NCI-H446 treated with DMSO at 0.1 percent for 48 hours (cell line): ENCODE measurements at regions not wholly inside any gene's neighbourhood (a gene's known extent, or its start where the extent isn't known, plus 50 kb on each side); places are given as distances from the start of the nearest gene placed in this dataset.
"Not testable (repeated sequence)": the region's sequence is repeated elsewhere in the genome, so short reads cannot be mapped to it uniquely, and the experiment has no call there.

Experiments used
- DNase-seq: peaks from one replicate; lab custom pipeline; 2025; lab: John Stamatoyannopoulos, UW

DNA sequence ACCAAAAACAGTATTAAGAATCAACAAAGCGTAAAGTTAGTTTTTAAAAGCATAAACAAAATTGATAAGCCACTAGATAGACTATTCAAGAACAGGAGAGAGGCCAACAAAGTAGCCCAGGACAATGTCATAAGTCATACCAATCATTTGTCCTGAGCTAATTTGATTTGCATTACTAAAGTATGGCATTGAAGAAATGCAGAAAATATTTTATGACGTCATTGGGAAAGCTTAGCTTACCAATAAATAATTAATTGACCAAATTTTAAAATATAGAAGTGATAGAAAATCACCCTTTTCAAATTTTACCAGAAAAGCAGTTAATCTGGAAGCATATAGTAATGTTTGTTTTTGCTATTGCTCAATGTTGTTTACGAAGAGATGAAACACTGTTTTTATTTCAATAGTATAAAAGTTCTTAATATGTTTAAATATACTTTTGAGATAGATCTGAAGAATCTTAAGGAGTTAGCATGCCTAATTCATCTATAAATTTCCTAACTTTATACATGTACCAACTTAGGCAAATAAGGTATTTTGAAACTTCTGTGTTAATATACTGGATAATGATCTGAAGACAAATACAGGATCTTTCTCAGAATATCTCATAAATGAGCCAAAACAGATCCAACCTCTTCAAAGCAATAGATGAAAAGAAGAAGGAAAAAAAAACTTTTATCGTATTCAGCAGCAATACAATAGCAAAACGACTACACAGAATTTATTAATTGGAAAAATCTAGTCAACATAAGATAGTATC, 1118.5 kb downstream of the SLC16A7 start:
- no peak for DNase-seq

DNA sequence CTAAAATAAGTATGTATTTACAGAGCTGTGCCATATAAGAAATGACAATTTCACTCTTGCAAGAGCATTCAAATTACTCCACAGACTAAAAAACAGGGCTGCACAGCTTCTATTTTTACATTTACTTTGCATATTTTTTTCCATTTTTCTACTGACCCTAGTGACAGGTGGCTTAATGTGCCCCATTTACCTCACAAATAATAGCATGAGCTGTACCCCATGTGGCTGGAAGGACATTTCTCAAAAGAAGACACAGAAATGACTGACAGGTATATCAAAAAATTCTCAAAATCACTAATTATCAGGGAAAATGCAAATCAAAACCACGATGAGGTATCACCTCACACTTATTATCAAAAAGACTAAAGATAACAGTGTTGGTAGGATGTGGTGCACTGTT, 1128.6 kb downstream of the SLC16A7 start:
- DNase-seq = no peak

DNA sequence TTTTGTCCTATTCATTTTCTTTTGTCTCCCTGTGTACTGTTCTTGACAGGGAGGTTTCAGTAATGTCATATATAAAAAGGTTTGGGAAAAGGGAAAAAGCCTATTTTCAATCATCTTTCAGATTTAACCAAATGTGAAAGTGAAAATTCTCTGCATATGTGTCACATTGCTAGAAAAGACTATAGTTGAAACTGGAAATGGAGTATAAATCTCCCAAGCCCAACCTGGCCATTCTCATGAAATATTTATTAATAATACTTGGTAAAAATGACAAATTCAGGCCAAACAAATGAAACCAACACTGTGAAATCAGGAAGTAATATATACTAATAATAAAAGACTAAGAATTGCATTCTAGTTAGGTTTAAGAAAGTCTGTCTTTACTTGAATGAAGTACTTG, 1129.2 kb downstream of the SLC16A7 start:
- no peak for DNase-seq

DNA sequence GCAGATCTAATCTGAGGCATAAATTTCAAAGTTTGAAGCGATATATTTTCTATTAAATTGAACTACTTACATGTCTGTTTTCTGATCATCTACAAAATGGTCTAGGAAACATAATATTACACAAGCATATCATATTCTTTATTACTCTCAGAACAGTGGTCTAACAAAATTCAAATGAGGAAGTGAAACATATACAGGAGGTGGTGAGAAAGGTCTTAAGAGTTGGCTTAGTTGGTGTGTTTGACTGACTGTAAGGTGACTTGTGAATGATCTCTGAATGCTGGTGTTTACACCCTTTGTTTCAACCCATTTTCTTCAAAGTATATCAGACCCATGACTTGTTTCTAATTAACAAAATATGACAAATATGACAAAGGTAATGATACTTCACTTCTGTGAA, 1156.8 kb downstream of the SLC16A7 start:
- DNase-seq = no peak

DNA sequence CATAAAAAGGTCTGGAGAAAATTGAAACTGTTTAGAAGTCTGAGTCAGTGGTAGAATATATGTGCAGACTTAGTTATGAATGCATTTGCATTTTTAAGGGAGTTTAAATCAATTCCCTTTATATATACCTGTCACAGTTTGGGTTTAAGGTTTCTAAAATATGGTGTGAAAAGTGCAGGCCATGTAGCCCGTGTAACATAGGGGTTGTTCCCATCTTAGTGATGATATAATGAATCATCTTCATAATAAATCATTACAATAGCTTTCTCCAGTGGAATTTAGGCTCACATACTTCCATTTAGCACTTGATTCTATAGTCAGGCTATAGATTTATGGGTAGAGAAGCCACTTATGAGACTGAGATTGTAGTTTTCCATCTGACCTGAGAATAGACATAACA, 1162.4 kb downstream of the SLC16A7 start:
- DNase-seq = no peak

DNA sequence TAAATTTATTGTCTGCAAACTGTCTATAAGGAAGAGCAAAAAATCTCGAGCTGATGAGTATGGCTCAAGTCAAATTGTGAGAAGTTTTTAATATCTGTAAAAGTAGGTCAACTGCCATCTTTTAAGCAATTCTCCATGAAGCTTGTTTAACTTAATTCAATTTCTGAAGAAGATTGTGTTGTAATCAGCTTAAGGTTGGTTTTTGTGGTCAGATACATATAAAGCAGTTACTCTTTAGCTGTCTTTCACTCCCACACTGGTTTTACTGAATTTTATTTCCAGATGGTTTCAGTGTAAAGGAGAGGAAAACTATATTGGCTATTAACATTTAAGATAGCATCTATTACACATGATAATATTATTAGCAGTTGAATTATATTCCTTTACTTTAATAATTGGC, 1165.1 kb downstream of the SLC16A7 start:
- DNase-seq = no peak

DNA sequence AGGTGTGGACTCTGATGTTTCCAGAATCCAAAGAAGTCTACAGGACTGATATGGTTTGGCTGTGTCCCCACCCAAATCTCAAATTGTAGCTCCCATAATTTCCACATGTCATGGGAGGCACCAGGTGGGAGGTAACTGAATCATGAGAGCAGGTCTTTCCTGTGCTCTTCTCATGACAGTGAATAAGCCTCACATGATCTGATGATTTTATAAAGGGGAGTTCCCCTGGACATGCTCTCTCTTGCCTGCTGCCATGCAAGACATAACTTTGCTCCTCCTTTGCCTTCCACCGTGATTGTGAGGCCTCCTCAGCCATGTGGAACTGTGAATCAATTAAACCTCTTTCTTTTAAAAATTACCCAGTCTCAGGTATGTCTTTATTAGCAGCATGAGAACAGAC, 1205.3 kb downstream of the SLC16A7 start:
- not testable (repeated sequence) for DNase-seq

DNA sequence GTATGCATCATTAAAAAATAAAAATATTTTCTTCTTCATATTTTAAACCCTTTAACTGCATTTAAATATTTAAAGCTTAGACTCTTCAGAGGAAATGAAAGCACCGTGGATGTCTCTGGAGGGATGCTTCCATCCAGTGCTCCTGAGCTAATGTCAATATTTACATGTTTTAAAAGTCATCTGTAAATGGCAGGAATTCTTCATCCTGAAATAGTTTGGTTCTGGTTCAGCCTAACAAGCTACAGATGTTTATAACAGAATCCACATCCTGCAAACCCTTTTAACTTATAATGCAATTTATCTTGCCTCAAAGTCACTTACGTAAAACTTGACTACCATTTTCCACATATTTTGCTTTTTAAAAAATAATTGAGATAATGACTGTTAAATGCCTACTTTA, 1207.3 kb downstream of the SLC16A7 start:
- no peak for DNase-seq

DNA sequence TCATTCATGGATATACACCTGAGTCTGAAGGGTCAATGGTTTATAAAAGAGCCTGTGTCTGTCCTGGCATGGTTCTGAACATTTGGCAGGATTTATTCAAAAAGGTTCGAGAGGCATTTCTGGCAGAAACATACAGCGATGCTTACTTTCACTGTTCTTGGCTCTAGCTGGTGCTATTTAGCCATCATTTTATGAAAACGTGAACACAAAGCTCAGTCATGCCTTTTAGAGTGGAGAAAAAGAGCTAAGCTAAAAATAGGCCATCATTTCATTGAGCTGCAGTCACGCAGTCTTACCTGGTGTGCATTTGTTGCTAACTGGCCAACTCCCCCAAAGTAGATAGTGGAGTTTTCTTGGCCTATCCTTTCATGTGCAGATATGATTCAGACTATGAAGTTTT, 1209.5 kb downstream of the SLC16A7 start:
- no peak for DNase-seq

DNA sequence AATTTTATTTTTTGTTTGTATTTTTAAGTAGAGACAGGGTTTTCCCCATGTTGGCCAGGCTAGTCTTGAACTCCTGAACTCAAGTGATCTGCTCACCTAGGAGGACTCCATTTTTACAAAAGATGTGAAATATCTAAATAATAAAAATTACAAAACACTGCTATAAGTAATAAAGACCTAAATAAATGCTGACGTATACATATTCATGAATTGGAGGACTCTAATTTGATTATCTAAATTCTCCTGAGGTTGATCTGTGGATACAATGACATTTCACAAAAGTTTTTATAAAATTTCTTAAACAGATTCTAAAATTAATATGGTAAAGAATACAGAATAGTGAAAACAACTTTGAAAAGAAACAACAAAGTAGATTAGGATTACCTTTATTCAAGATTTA, 1224.0 kb downstream of the SLC16A7 start:
- DNase-seq = no peak

DNA sequence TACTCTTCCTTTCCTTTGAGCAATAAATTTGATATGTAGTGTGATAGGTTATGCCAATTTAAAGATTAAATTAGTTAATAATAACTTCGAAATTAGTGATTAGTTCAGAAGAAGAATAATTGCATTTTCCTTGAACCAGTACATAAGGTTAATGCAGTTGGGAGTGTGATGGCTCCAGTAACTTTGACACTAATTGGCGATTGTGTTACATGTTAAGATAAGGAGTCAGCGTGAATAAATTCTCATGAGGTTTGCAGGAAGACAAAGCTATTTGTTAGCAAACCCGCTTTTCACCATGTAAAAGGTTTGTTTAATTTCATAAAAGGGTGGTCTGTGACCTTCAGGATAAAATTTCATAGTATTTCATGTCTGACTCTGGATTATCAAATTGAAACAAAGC, 1226.8 kb downstream of the SLC16A7 start:
- DNase-seq = no peak

DNA sequence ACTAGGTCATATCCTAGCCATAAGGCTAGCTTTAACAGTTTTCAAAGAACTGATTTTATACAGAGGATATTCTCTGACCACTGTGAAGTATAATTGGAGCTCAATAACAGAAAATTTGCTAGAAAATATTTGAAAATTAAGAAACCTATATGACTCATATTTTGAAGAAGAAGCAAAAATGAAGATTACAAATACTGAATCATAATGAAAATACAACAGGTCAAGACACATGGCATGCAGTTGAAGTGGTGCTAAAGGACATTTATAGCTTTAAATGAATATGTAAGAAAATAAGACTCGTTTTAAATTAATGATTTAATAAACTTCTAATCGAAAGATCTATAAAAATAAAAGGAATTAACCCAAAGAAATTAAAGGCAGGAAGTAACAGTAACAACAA, 1234.6 kb downstream of the SLC16A7 start:
- DNase-seq = no peak

DNA sequence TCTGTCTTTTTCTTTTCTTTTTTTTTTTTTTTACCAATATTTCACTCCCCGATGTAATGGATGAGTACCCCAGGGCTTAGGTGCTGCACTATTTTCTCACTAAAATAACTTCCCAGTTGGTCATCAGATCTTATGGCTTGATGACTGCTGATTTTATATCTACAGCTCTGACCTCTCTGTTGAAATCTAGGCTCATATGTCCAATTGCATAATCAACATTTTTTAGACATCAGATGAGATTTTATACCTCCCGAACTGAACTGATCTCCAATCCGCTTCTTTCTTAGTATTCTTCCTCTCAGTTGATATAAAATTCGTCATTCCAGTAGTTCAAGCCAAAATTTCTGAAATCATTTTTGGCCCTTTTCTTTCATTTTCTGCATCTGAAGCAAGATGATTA, 1236.5 kb downstream of the SLC16A7 start:
- DNase-seq = no peak

DNA sequence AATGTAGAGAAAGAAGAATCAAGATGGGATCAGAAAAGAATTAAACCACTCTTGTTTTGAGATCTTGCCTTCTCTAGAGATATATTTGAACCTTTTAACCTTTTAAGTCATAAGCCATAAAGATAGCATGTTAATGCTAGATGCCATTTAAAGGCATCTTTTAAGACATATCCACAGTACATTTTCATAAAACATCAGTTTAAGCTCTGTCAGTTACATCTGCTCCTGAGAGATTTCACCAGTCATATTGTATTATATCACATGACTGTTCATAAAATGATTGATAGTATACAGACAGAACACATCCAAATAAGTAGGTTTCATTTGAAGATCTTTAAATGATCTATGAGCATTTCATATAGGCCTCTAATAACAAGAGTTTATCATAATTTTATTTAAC, 1238.5 kb downstream of the SLC16A7 start:
- no peak for DNase-seq

DNA sequence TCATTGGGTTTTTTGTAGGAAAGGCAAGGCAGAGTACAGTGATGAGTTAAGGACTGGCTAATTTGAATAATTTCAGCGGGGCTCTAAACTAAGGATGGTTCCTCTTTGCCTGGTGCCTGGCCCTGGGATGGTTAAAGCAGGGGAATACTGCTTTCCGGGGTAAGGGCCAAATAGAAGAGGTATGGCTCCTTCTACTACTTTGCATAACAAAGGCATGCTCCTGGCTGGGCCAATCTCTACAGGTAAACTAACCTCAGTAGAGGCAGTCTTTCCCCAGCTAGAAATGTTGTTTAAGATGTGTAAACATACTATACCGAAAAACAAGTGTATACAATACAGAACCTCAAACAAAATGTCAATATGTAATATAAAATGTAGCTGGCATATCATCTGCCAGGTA, 1239.0 kb downstream of the SLC16A7 start:
- no peak for DNase-seq

DNA sequence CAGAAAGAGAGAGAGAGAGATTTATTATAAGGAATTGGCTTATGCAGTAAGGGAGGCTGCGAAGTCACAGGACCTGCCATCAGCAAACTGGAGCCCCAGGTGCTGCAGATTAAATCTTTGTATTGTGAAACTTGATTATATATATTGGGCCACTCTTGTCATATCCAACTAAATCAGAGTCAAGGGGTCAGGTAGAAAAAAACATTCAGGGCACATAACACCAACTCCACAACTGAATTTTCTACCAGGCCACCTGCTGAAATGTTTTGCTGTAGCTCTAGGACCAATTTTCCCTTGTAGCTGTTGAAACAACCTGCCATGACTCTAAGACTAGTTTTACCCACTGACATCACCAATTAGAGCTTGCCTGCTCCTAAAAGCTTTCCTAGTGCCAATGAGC, 1240.8 kb downstream of the SLC16A7 start:
- DNase-seq = no peak

DNA sequence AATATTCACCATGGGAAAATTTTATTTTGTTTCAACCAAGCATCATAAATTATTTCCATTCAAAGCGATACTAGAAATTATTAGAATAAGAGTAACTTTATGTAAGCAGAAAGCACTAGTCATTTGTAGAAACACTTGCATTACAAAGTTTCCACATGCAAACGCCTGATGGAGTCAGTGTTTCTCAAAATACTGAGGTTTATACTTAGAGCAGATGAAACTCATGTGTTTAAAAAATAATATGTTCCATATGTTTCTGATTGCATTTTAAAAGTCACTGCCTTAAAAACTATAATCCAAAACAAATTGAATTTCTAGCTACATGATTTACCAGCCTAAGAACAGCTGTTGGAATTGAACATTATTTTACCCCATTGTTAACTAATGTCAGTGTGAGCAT, 1246.4 kb downstream of the SLC16A7 start:
- no peak for DNase-seq

DNA sequence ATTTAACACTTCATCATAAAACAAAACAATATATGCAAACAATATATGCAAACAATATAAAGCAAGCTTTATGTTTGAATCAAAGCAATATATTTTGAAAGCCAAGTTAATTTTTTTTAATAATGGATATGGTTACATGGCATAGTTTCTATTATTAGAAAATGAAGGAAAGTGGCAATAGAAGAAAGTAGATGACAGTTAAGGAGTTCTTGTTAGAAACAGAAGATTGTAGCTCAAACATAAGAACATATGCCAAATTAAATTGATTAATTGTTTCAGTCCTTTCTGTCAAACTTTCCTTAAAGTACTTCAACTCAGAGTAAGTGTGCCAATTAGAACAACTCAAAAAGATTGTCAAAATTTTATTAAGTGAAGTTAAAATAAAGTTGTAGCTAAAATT, 1248.3 kb downstream of the SLC16A7 start:
- DNase-seq = no peak

DNA sequence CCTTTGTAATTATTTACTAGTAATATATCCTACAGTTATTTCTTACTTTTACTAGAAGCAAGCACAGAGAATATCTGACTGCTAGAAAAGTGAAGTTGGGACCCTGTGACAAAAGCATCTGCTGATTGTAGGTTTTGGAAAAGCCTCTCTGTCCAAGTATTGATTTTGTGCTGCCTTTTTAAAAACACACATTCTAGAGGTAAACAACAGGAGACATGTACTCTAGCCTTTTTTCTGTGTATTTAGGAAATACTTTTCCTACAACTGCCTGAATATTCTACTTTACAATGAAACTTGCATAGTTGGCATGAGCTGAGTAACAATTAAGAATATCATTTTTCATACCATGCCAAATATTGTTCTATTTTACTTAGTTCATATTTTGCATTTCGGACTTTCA, 1249.0 kb downstream of the SLC16A7 start:
- DNase-seq = no peak

DNA sequence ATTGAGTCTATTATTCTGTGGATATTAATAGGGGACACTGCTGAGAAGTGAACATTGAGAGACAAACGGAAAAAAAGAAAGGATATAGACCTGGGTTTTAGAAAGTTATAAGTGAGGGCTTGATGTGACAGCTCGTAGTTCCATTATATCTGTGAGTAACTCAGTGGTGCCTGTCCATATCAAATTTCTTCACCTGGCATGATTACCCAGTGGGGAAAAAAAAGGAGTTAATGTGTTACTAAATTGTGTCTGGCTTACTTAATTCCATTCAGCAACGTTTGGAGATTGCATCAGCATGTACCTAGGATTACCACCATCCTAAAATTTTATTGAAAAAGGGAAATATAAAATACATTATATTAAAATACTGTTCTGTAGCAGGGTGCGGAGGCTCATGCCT, 1249.9 kb downstream of the SLC16A7 start:
- DNase-seq = no peak

DNA sequence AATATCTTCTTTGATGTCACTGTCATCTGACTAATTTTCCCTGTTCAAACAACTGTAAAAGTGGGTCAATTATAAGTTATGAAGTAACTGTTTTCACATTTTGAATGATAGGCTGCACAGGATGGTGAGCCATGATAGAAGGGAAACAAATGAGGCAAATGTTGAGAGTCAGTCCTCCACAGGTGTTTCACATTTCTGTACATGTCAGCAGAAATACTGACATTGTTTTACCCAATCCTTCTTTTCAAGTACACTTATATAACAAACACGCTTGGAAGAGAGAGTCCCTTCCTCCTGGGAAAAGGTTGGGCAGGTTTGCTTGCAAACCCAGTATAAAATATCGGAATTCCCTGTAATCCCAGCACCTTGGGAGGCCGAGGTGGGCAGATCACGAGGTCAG, 1251.5 kb downstream of the SLC16A7 start:
- DNase-seq = no peak

DNA sequence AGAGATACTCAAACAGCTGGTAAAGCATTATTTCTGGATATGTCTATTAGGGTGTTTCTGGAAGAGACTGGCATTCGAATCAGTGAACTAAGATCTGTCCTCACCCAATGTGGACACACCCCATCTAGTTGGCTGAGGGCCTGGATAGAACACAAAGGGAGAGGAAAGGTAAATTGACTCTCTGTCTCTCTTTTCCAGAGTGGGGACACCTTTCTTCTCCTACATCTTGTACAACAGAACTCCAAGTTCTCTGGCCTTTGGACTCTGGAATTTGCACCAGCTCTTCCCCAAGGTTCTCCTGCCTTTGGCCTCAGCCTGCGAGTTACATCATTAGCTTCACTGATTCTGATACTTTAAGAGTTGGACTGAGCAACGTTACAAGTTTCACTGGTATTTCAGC, 1253.9 kb downstream of the SLC16A7 start:
- DNase-seq = no peak

DNA sequence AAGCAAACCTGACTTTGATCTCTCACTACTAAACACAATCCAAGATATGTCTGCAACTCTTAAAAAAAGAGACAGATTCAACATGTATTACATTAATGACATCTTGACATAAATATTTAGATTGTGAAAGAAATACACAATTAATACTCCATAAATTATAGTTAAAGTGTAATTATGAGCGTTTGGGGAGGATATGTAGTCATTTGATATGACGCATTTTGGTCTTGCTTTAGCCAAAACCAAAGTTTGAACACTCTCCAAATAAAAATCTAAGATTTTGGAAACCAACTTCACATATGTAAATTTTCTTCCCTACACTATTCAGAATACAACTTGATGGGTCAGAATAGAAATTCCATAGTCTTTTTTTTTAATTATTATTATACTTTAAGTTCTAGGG, 1257.6 kb downstream of the SLC16A7 start:
- no peak for DNase-seq

DNA sequence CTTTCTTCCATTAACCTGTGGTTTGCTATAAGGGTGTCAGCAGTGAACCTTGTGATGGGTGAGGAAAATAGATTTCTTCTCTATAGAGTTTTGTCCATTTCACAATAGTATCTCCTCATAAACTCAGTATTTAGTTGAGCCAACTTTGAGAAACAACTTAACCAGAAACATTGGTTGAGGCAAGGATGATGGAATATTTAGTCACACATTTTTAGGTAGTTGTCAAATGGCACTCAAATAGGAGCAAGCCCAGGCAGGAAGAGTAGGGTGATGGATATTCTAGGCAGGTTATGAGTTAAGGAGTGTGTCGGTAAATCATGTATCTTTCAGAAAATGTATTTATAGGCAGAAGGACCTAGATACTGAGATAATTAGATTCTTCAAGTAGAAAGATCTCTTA, 1267.6 kb downstream of the SLC16A7 start:
- DNase-seq = no peak

DNA sequence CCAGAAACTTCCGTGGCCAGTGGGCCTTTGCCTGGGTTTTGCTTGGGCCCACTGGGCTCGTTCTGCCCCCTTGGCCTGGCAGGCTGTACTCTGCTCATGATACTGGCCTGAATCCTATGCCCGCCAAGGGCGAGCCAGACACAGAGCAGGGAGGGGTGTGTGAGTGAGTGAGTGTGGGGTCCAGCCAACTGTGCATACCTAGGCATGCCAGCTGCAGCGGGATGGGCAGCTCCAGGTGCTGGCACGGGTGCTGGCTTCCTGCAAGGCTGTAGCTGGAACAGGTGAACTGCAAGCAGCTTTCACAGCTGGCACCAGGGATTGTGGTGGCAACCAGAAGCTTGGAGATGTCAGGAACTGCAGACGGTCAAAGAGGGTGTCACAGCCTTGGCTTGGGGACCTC, 1276.4 kb downstream of the SLC16A7 start:
- no peak for DNase-seq
